ENCODE measurements at regions not wholly inside any gene's neighbourhood (a gene's known extent, or its start where the extent isn't known, plus 50 kb on each side); places are given as distances from the start of the nearest gene placed in this dataset.

DNA sequence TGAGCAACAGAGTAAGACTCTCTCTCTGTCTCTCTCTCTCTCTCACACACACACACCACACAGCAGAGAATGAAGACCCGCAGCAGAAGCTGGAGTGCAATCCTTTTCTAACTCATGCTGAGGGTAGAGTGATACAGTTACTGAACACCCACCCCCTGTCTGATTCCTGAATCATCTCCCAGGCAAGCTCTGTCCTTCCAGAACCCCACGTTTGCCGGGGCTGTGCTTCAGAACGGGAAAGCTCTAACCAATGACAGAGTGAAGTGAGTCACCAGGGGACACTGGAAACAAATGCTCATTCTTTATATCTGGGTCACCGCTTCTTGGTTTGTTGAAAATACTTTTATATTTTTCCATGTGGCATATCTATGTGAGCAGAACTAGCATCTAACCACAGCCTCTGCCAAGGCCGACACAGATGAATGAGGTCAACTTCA lies 553.7 kb upstream of the AMELY start:
- Histone ChIP-seq H3K36me3 (ENCODE audit: insufficient read depth) (no peaks in the 10 kb centered on the region), H3F3A (replicated peaks; ENCODE audit: low read depth) (no peaks in the 10 kb centered on the region), H3K27ac (ENCODE audit: low read depth) (no peak overlapping the region), H3K79me2 (replicated peaks; ENCODE audit: insufficient read depth) (no peaks in the 10 kb centered on the region), H3K27me3 (ENCODE audit: insufficient read depth) (no peaks in the 10 kb centered on the region), H3K4me2 (no peak overlapping the region), H2AFZ (no peak overlapping the region), H3K9me2 (ENCODE audit: insufficient read depth) (no peaks in the 10 kb centered on the region), H3K4me1 (ENCODE audit: insufficient read depth) (no peaks in the 10 kb centered on the region), H3K4me3 (no peak overlapping the region), H4K20me1 (replicated peaks; ENCODE audit: insufficient read depth) (no peaks in the 10 kb centered on the region)
- H3K4me1 Mint-ChIP-seq = no peaks in the 10 kb centered on the region
- H3K27me3 Mint-ChIP-seq (ENCODE audit: insufficient read depth, low read depth, poor library complexity) = peaks cover 1% of the 10 kb centered on the region
- TF ChIP-seq ZNF114 (CRISPR knock-in tag; IDR thresholded peaks at IDR 0.05) (no peak), ZNF331 (CRISPR knock-in tag; IDR thresholded peaks at IDR 0.05; ENCODE audit: low read depth) (no peak)
- H3K9me3 Mint-ChIP-seq = no peaks in the 10 kb centered on the region; the same call in 2 of the 3 replicates
- H3K36me3 Mint-ChIP-seq (ENCODE audit: low read depth) = no peaks in the 10 kb centered on the region
- H3K27ac Mint-ChIP-seq = no peak overlapping the region
- DNase-seq (ENCODE audit: low spot score) = no peak
- no peak overlapping the region for H3K4me3 Mint-ChIP-seq
- no peak for ATAC-seq

DNA sequence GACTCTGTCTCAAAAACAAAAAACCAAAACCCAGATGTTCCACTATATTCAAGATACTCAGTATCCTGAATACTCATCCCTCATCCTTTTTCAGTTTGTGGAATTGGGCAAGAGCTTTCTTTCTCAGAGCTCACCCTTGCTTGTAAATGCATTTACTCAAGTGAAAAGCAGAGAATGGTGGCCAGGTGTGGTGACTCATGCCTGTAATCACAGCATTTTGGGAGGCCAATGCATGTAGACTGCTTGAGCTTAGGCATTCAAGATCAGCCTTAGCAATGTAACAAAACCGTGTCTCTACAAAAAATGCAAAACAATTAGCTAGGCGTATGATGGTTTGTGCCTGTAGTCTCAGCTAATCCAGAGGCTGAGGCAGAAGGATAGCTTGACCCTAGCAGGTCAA lies 553.2 kb upstream of the AMELY start:
- Histone ChIP-seq H3K79me2 (replicated peaks; ENCODE audit: insufficient read depth) (no peaks in the 10 kb centered on the region), H3K4me2 (no peak overlapping the region), H3K27ac (ENCODE audit: low read depth) (no peak overlapping the region), H3K36me3 (ENCODE audit: insufficient read depth) (no peaks in the 10 kb centered on the region), H3K4me3 (no peak overlapping the region), H3K9me2 (ENCODE audit: insufficient read depth) (no peaks in the 10 kb centered on the region), H3K27me3 (ENCODE audit: insufficient read depth) (no peaks in the 10 kb centered on the region), H3F3A (replicated peaks; ENCODE audit: low read depth) (no peaks in the 10 kb centered on the region), H3K4me1 (ENCODE audit: insufficient read depth) (no peaks in the 10 kb centered on the region), H4K20me1 (replicated peaks; ENCODE audit: insufficient read depth) (no peaks in the 10 kb centered on the region), H2AFZ (no peak overlapping the region)
- Mint-ChIP-seq H3K27ac (no peak overlapping the region), H3K4me1 (no peaks in the 10 kb centered on the region), H3K27me3 (ENCODE audit: insufficient read depth, low read depth, poor library complexity) (peaks cover 1% of the 10 kb centered on the region), H3K9me3 (peaks cover 2% of the 10 kb centered on the region; the same call in 2 of the 3 replicates), H3K4me3 (no peak overlapping the region), H3K36me3 (ENCODE audit: low read depth) (no peaks in the 10 kb centered on the region)
- DNase-seq (ENCODE audit: low spot score) (no peak), ATAC-seq (no peak)
- TF ChIP-seq ZNF462 (CRISPR knock-in tag; IDR thresholded peaks at IDR 0.05) (no peak), ZNF331 (CRISPR knock-in tag; IDR thresholded peaks at IDR 0.05; ENCODE audit: low read depth) (no peak), EZH2phosphoT487 (IDR thresholded peaks at IDR 0.05; ENCODE audit: unreplicated experiment) (no peak), ZNF114 (CRISPR knock-in tag; IDR thresholded peaks at IDR 0.05) (no peak), NANOG (IDR thresholded peaks at IDR 0.05; ENCODE audit: borderline replicate concordance) (no peak), EZH2 (IDR thresholded peaks at IDR 0.05; ENCODE audit: low read depth, unreplicated experiment) (no peak), STAT1 (IDR thresholded peaks at IDR 0.05; ENCODE audit: unreplicated experiment) (no peak), CTCF (conservative IDR thresholded peaks at IDR 0.05; ENCODE audit: low read depth in 2 of 2) (no peak), JUNB (IDR thresholded peaks at IDR 0.05; ENCODE audit: unreplicated experiment) (no peak)
- TF ChIP-seq, protein P1, sequence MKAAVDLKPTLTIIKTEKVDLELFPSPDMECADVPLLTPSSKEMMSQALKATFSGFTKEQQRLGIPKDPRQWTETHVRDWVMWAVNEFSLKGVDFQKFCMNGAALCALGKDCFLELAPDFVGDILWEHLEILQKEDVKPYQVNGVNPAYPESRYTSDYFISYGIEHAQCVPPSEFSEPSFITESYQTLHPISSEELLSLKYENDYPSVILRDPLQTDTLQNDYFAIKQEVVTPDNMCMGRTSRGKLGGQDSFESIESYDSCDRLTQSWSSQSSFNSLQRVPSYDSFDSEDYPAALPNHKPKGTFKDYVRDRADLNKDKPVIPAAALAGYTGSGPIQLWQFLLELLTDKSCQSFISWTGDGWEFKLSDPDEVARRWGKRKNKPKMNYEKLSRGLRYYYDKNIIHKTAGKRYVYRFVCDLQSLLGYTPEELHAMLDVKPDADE (IDR thresholded peaks at IDR 0.05) = no peak

All from GM23338 (cell line).